ENCODE measurements at regions not wholly inside any gene's neighbourhood (a gene's known extent, or its start where the extent isn't known, plus 50 kb on each side); places are given as distances from the start of the nearest gene placed in this dataset.
A peak's percentile ranks its signal among the peaks of the same experiment; 100 is the strongest.

GRCh38 chr20:11212902-11213301, 539.1 kb upstream of the JAG1 start:
- in situ Hi-C loops (cut with HindIII; ENCODE audit: low pct_ligation_motif_present, low sequenced_read_pairs), result no loop called here
- no peak for DNase-seq
- H3K36me3 ChIP-seq (replicated peaks), result no peaks in the 10 kb centered on the region

GRCh38 chr20:11214256-11214840, 540.5 kb upstream of the JAG1 start:
- TF ChIP-seq CTCF (IDR thresholded peaks at IDR 0.05; ENCODE audit: low read depth, low read length, missing control alignments), result no peak
- no peak overlapping the region for H3K27ac ChIP-seq
- in situ Hi-C loops (cut with HindIII; ENCODE audit: low pct_ligation_motif_present, low sequenced_read_pairs), result no loop called here
- H3K27me3 ChIP-seq (replicated peaks), result no peaks in the 10 kb centered on the region
- no peak overlapping the region for H3K4me3 ChIP-seq (ENCODE audit: low read depth, low read length)
- DNase-seq, result no peak
- no peaks in the 10 kb centered on the region for H3K36me3 ChIP-seq (replicated peaks)

More at GRCh38 chr20:11212902-11213301, 539.1 kb upstream of the JAG1 start:
- Histone ChIP-seq H3K27me3 (replicated peaks) (no peaks in the 10 kb centered on the region), H3K27ac (no peak overlapping the region), H3K4me3 (ENCODE audit: low read depth, low read length) (no peak overlapping the region)
- no peak for TF ChIP-seq CTCF (IDR thresholded peaks at IDR 0.05; ENCODE audit: low read depth, low read length, missing control alignments)

- in situ Hi-C loops (cut with HindIII; ENCODE audit: low pct_ligation_motif_present, low sequenced_read_pairs), result no loop called here
- peak; percentile 62 for DNase-seq
- H3K36me3 ChIP-seq (replicated peaks), result no peaks in the 10 kb centered on the region
- TF ChIP-seq CTCF (IDR thresholded peaks at IDR 0.05; ENCODE audit: low read depth, low read length, missing control alignments), result no peak
- H3K27me3 ChIP-seq (replicated peaks), result no peaks in the 10 kb centered on the region
- peak overlapping the region; percentile 64 for H3K27ac ChIP-seq
- no peak overlapping the region for H3K4me3 ChIP-seq (ENCODE audit: low read depth, low read length)
Measured at GRCh38 chr20:11216451-11217314, 542.9 kb upstream of the JAG1 start.

GRCh38 chr20:11217326-11218172, 543.8 kb upstream of the JAG1 start:
- H3K36me3 ChIP-seq (replicated peaks), result no peaks in the 10 kb centered on the region
- in situ Hi-C loops (cut with HindIII; ENCODE audit: low pct_ligation_motif_present, low sequenced_read_pairs), result no loop called here

More at GRCh38 chr20:11217326-11218172, 543.8 kb upstream of the JAG1 start:
- DNase-seq, result peak; percentile 27
- no peaks in the 10 kb centered on the region for H3K27me3 ChIP-seq (replicated peaks)
- peak overlapping the region; percentile 64 for H3K27ac ChIP-seq
- TF ChIP-seq CTCF (IDR thresholded peaks at IDR 0.05; ENCODE audit: low read depth, low read length, missing control alignments), result no peak
- no peak overlapping the region for H3K4me3 ChIP-seq (ENCODE audit: low read depth, low read length)
